CD4-positive, alpha-beta T cell treated with Interleukin-10 for 1 hour (primary cell): ENCODE measurements at regions not wholly inside any gene's neighbourhood (a gene's known extent, or its start where the extent isn't known, plus 50 kb on each side); places are given as distances from the start of the nearest gene placed in this dataset.
"Not testable (repeated sequence)": the region's sequence is repeated elsewhere in the genome, so short reads cannot be mapped to it uniquely, and the experiment has no call there.

Experiments
- DNase-seq: peaks from one replicate; pipeline ENCODE4 v3.0.0-alpha.2; 2020

GRCh38 chr7:142495301-142495700 is 237.4 kb upstream of the PRSS58 start:
- DNase-seq, result not testable (repeated sequence)

GRCh38 chr7:142494021-142494420 is 236.2 kb upstream of the PRSS58 start:
- DNase-seq, result no peak

- DNase-seq, result no peak
These were observed 231.0 kb upstream of the PRSS58 start for GRCh38 chr7:142488842-142489241.

GRCh38 chr7:142488036-142488633 is 230.3 kb upstream of the PRSS58 start:
- DNase-seq, result no peak

- DNase-seq, result not testable (repeated sequence)
These were observed 229.7 kb upstream of the PRSS58 start for GRCh38 chr7:142487565-142487964.

- DNase-seq, result no peak
These were observed 229.3 kb upstream of the PRSS58 start for GRCh38 chr7:142487124-142487523.

- peak; percentile 48 for DNase-seq
These were observed 227.9 kb upstream of the PRSS58 start for GRCh38 chr7:142485617-142486226.

- DNase-seq, result no peak
These were observed 225.9 kb upstream of the PRSS58 start for GRCh38 chr7:142483659-142484317.

GRCh38 chr7:142482891-142483658 is 225.2 kb upstream of the PRSS58 start:
- peak; percentile 66 for DNase-seq

- DNase-seq, result no peak
These were observed 223.7 kb upstream of the PRSS58 start for GRCh38 chr7:142481548-142481947.

GRCh38 chr7:142478479-142479220 is 220.8 kb upstream of the PRSS58 start:
- DNase-seq, result peak; percentile 61

GRCh38 chr7:142477801-142478200 is 219.9 kb upstream of the PRSS58 start:
- not testable (repeated sequence) for DNase-seq

GRCh38 chr7:142477079-142477651 is 219.3 kb upstream of the PRSS58 start:
- peak; percentile 51 for DNase-seq

GRCh38 chr7:142476077-142476476 is 218.2 kb upstream of the PRSS58 start:
- DNase-seq, result no peak

- DNase-seq, result no peak
These were observed 214.0 kb upstream of the PRSS58 start for GRCh38 chr7:142471820-142472219.

- DNase-seq, result no peak
These were observed 212.6 kb upstream of the PRSS58 start for GRCh38 chr7:142470544-142470830.

GRCh38 chr7:142469696-142470543 is 212.1 kb upstream of the PRSS58 start:
- no peak for DNase-seq

- no peak for DNase-seq
These were observed 211.2 kb upstream of the PRSS58 start for GRCh38 chr7:142468871-142469665.

- not testable (repeated sequence) for DNase-seq
These were observed 209.3 kb upstream of the PRSS58 start for GRCh38 chr7:142467056-142467655.

GRCh38 chr7:142463401-142463850 is 205.6 kb upstream of the PRSS58 start:
- no peak for DNase-seq
